GM12878 (cell line): ENCODE measurements at regions not wholly inside any gene's neighbourhood (a gene's known extent, or its start where the extent isn't known, plus 50 kb on each side); places are given as distances from the start of the nearest gene placed in this dataset.

Source experiments
- ATAC-seq: fragments of 200-7000 bp; cut with Tn5 transposase; 3 replicates; pipeline ENCODE4 v1.9.1; 2020; ENCODE audit warnings: mild to moderate bottlenecking, moderate library complexity
- BruUV-seq: library from RNA; stranded (reverse); fragments of 400-500 nt; replicated peaks from 2 replicates; lab custom pipeline; 2021; lab: Mats Ljungman, UMichigan
- CTCF ChIA-PET: fragments of 300-600 bp; sonication (Branson Sonifier 250); formaldehyde crosslinking; extraction: SDS; loops from one replicate; lab custom pipeline; 2021; ENCODE audit warnings: inconsistent platforms; lab: Yijun Ruan, JAX
- POLR2A ChIA-PET: fragments of 350-600 bp; formaldehyde crosslinking; extraction: SDS; loops from one replicate; lab custom pipeline; 2021; ENCODE audit warnings: inconsistent platforms; lab: Charles Lee
- RAD21 ChIA-PET: fragments of 300-600 bp; sonication (Branson Sonifier 250); formaldehyde crosslinking; loops from one replicate; lab custom pipeline; 2023; ENCODE audit warnings: antibody characterized with exemption; ENCODE audit not compliant: unreplicated experiment; lab: Charles Lee
- SMC1A ChIA-PET: fragments of 300-600 bp; sonication (Branson Sonifier 250); formaldehyde crosslinking; loops from one replicate; lab custom pipeline; 2023; ENCODE audit not compliant: unreplicated experiment, uncharacterized antibody; lab: Charles Lee
- DNase-seq: peaks from one replicate; pipeline ENCODE4 v3.0.0-alpha.2; 2011; ENCODE audit warnings: low read depth, low spot score
- FAIRE-seq: peaks from 3 replicates; lab custom pipeline; 2011; peaks lifted over from hg19 to GRCh38; lab: Jason Lieb, UNC
- H2AFZ ChIP-seq: 2 replicates; pipeline ENCODE4 v1.6.0; 2011; ENCODE audit warnings: low read depth, low read length, control low read depth; ENCODE audit not compliant: control insufficient read depth
- H3K27ac ChIP-seq: 2 replicates; pipeline ENCODE4 v1.5.1; 2011; ENCODE audit warnings: control low read depth; ENCODE audit not compliant: control insufficient read depth, insufficient read depth
- H3K27me3 ChIP-seq, 2 experiments: replicated peaks in 1 of 2; 2 replicates each; pipeline versions ENCODE4 v1.6.0 to v1.6.1; 2011; ENCODE audit warnings: low read length in 1 of 2; ENCODE audit not compliant: control insufficient read depth in 2 of 2, insufficient read depth in 2 of 2
- H3K36me3 ChIP-seq, 2 experiments: 2 replicates each; pipeline ENCODE4 v1.5.1; 2011; ENCODE audit warnings: low read length in 1 of 2; ENCODE audit not compliant: control insufficient read depth in 2 of 2, insufficient read depth in 2 of 2
- H3K4me1 ChIP-seq: 2 replicates; pipeline ENCODE4 v1.6.1; 2011; ENCODE audit warnings: mild to moderate bottlenecking, low read length, moderate library complexity, mixed read lengths; ENCODE audit not compliant: control insufficient read depth, insufficient read depth
- H3K4me2 ChIP-seq: 2 replicates; pipeline ENCODE4 v1.6.0; 2011; ENCODE audit warnings: control low read depth; ENCODE audit not compliant: control insufficient read depth, insufficient read depth
- H3K4me3 ChIP-seq: fragments of 200-600 bp; sonication (generic); 2 replicates; pipeline ENCODE4 v1.5.1; 2016
- H3K79me2 ChIP-seq: 2 replicates; pipeline ENCODE4 v1.6.0; 2011; ENCODE audit warnings: low read length; ENCODE audit not compliant: control insufficient read depth, insufficient read depth
- H3K9ac ChIP-seq: 2 replicates; pipeline ENCODE4 v1.8.0; 2011; ENCODE audit warnings: low read length, control low read depth, mixed read lengths; ENCODE audit not compliant: control insufficient read depth, insufficient read depth
- H3K9me3 ChIP-seq: replicated peaks from 3 replicates; pipeline ENCODE4 v1.5.1; 2011; ENCODE audit warnings: mild to moderate bottlenecking, low read length; ENCODE audit not compliant: control insufficient read depth, insufficient read depth
- H4K20me1 ChIP-seq: 2 replicates; pipeline ENCODE4 v1.6.0; 2011; ENCODE audit not compliant: control insufficient read depth, insufficient read depth
- ASH2L ChIP-seq: fragments of 300-600, 200-600 bp; sonication (generic); IDR thresholded peaks from 2 replicates; pipeline ENCODE4 v1.6.1; 2017; ENCODE audit warnings: low read depth, mild to moderate bottlenecking, borderline replicate concordance
- BHLHE40 ChIP-seq, 2 experiments: fragments of 450-650 bp in 1 of 2; IDR thresholded peaks; 2 replicates each; pipeline ENCODE4 v1.6.1; 2011 to 2017; ENCODE audit warnings: low read depth in 2 of 2, borderline replicate concordance in 1 of 2, improper control_type of control experiment in 1 of 2, low read length in 1 of 2, mild to moderate bottlenecking in 1 of 2
- CBFB ChIP-seq: IDR thresholded peaks from 2 replicates; pipeline ENCODE4 v1.6.1; 2016; ENCODE audit warnings: antibody characterized with exemption, low read depth
- CHD1 ChIP-seq: IDR thresholded peaks from 2 replicates; pipeline ENCODE4 v1.6.1; 2012; ENCODE audit warnings: low read depth, low read length, improper control_type of control experiment
- HDAC2 ChIP-seq: fragments of 200-600 bp; sonication (generic); IDR thresholded peaks from 2 replicates; pipeline ENCODE4 v1.6.1; 2017
- WGBS: methylation state at CpG from one replicate; pipeline ENCODE4 v1.1.6; 2016; ENCODE audit warnings: low lambda C conversion rate; ENCODE audit not compliant: insufficient replicate concordance, insufficient coverage; ENCODE audit errors: missing lambda C conversion rate; 5-methylcytosine and 5-hydroxymethylcytosine counted together
- in situ Hi-C: fragments of 300-500 bp; cut with MboI; formaldehyde crosslinking; loops from 9 replicates; pipeline ENCODE4 v1.14.3; 2018; ENCODE audit warnings: mixed read lengths
- intact Hi-C: fragments of 100-400 bp; cut with micrococcal nuclease; formaldehyde crosslinking; loops from one replicate; pipeline ENCODE4 v1.14.2; 2022; ENCODE audit not compliant: unreplicated experiment
- TF ChIP-seq, protein P1 (sequence below): fragments of 450-650 bp; IDR thresholded peaks from 2 replicates; pipeline ENCODE4 v1.6.1; 2016; ENCODE audit warnings: mild to moderate bottlenecking, moderate library complexity, borderline replicate concordance
- TF ChIP-seq, protein P2 (sequence below): fragments of 450-650 bp; IDR thresholded peaks from 2 replicates; pipeline ENCODE4 v1.6.1; 2017; ENCODE audit warnings: mild to moderate bottlenecking, low read depth, inconsistent platforms; ENCODE audit not compliant: poor library complexity, severe bottlenecking

DNA sequence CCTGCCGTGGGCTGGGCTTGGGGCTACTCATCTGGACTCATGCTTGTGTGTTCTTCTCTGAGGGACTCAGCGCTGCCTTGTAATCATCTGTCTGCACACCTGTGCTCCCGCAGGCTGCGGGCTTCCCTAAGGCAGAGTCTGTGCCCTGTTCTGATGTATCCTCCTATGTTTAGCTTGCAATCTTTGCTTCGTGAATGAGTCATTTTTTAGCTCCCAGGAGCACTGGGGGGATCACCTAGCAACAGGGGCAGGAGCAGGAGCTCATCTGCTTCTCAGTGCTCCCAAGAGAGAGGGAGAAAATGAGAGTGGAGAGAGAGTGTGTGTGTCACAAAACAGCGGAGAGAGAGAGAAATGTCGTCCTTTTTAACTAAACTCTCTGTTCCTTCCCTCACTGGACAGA, 202.4 kb upstream of the ZNF618 start:
- H3K27ac ChIP-seq, result no peak overlapping the region
- intact Hi-C loops, result no loop called here

GRCh38 chr9:113674436-113674835, 201.7 kb upstream of the ZNF618 start:
- H3K4me1 ChIP-seq, result no peaks in the 10 kb centered on the region
- DNase-seq (no peak), ATAC-seq (no peak), FAIRE-seq (no peak)
- H3K27me3 ChIP-seq, result peaks cover 0 to 3% of the 10 kb centered on the region in 2 experiments; a peak in 1 of 4 replicates
- H4K20me1 ChIP-seq, result no peaks in the 10 kb centered on the region
- CTCF ChIA-PET, result interaction anchor here (1.8 kb wide), 1 partner anchor 19 kb away, joined by 6 read pairs; no protein-coding TSS in a partner anchor
- H3K4me2 ChIP-seq, result no peak overlapping the region
- no peak overlapping the region for H3K9ac ChIP-seq
- in situ Hi-C loops (no loop called here), intact Hi-C loops (no loop called here)
- RAD21 ChIA-PET, result no interaction called here
- no peak overlapping the region for H2AFZ ChIP-seq
- no peak overlapping the region for H3K27ac ChIP-seq
- no peaks in the 10 kb centered on the region for H3K9me3 ChIP-seq
- 14% methylated on average over 6 of the region's 6 CpGs for WGBS
- H3K36me3 ChIP-seq, result no peaks in the 10 kb centered on the region
- POLR2A ChIA-PET, result no interaction called here
- no TSS peak for BruUV-seq
- H3K79me2 ChIP-seq, result no peaks in the 10 kb centered on the region
- SMC1A ChIA-PET, result no interaction called here
- H3K4me3 ChIP-seq, result no peak overlapping the region
- TF ChIP-seq, protein P1, sequence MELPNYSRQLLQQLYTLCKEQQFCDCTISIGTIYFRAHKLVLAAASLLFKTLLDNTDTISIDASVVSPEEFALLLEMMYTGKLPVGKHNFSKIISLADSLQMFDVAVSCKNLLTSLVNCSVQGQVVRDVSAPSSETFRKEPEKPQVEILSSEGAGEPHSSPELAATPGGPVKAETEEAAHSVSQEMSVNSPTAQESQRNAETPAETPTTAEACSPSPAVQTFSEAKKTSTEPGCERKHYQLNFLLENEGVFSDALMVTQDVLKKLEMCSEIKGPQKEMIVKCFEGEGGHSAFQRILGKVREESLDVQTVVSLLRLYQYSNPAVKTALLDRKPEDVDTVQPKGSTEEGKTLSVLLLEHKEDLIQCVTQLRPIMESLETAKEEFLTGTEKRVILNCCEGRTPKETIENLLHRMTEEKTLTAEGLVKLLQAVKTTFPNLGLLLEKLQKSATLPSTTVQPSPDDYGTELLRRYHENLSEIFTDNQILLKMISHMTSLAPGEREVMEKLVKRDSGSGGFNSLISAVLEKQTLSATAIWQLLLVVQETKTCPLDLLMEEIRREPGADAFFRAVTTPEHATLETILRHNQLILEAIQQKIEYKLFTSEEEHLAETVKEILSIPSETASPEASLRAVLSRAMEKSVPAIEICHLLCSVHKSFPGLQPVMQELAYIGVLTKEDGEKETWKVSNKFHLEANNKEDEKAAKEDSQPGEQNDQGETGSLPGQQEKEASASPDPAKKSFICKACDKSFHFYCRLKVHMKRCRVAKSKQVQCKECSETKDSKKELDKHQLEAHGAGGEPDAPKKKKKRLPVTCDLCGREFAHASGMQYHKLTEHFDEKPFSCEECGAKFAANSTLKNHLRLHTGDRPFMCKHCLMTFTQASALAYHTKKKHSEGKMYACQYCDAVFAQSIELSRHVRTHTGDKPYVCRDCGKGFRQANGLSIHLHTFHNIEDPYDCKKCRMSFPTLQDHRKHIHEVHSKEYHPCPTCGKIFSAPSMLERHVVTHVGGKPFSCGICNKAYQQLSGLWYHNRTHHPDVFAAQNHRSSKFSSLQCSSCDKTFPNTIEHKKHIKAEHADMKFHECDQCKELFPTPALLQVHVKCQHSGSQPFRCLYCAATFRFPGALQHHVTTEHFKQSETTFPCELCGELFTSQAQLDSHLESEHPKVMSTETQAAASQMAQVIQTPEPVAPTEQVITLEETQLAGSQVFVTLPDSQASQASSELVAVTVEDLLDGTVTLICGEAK, result no peak
- TF ChIP-seq ASH2L, result no peak
- no peak for TF ChIP-seq CHD1
- no peak for TF ChIP-seq CBFB

More for the DNA sequence above, 202.4 kb upstream of the ZNF618 start:
- TF ChIP-seq, protein P2, sequence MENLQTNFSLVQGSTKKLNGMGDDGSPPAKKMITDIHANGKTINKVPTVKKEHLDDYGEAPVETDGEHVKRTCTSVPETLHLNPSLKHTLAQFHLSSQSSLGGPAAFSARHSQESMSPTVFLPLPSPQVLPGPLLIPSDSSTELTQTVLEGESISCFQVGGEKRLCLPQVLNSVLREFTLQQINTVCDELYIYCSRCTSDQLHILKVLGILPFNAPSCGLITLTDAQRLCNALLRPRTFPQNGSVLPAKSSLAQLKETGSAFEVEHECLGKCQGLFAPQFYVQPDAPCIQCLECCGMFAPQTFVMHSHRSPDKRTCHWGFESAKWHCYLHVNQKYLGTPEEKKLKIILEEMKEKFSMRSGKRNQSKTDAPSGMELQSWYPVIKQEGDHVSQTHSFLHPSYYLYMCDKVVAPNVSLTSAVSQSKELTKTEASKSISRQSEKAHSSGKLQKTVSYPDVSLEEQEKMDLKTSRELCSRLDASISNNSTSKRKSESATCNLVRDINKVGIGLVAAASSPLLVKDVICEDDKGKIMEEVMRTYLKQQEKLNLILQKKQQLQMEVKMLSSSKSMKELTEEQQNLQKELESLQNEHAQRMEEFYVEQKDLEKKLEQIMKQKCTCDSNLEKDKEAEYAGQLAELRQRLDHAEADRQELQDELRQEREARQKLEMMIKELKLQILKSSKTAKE, result no peak
- TF ChIP-seq BHLHE40 (IDR thresholded peaks at IDR 0.05; ENCODE audit: borderline replicate concordance in 1 of 2, low read depth in 2 of 2, low read length in 1 of 2) (no peak), HDAC2 (no peak)
- no peak for ATAC-seq
- Histone ChIP-seq H3K79me2 (no peaks in the 10 kb centered on the region), H3K9me3 (no peaks in the 10 kb centered on the region), H3K9ac (no peak overlapping the region), H3K36me3 (no peaks in the 10 kb centered on the region), H3K4me1 (no peaks in the 10 kb centered on the region), H4K20me1 (no peaks in the 10 kb centered on the region), H3K4me2 (no peak overlapping the region), H3K27me3 (peaks cover 0 to 3% of the 10 kb centered on the region in 2 experiments; a peak in 1 of 4 replicates), H3K4me3 (no peak overlapping the region), H2AFZ (no peak overlapping the region)
- no peak for FAIRE-seq
- ChIA-PET RAD21 (no interaction called here), CTCF (interaction anchor here (0.7 to 1.8 kb wide), 2 partner anchors 18 to 254 kb away, joined by 3 to 6 read pairs; no protein-coding TSS in a partner anchor), SMC1A (no interaction called here), POLR2A (no interaction called here)
- no peak for DNase-seq
- WGBS, result 49% methylated on average over 7 of the region's 7 CpGs
- BruUV-seq, result no TSS peak
- in situ Hi-C loops, result no loop called here
